Urothelium cell line (cell line): ENCODE measurements at regions not wholly inside any gene's neighbourhood (a gene's known extent, or its start where the extent isn't known, plus 50 kb on each side); places are given as distances from the start of the nearest gene placed in this dataset.

Experiments used
- DNase-seq: peaks from one replicate; pipeline ENCODE4 v3.0.0; 2011; ENCODE audit warnings: low spot score, mixed read lengths
- FAIRE-seq: peaks from 2 replicates; lab custom pipeline; 2011; peaks lifted over from hg19 to GRCh38; lab: Jason Lieb, UNC

DNA sequence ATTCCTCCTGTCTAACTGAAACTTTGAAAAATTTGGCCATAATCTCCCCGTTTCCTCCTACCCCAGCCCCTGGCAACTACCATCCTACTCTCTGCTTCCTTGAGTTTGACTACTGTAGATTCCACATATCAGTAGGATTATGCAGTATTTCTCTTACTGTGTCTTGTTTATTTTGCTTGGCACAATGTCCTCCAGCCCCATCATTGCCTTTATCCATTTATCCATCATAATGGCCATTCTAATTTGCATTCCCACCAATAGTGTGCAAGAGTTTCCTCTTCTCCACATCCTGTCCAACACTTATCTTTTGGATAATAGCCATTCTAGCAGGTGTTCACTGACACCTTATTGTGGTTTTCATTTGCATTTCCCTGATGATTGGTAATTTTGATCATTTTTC is 202.3 kb downstream of the THBS2 start:
- FAIRE-seq (no peak), DNase-seq (no peak)

DNA sequence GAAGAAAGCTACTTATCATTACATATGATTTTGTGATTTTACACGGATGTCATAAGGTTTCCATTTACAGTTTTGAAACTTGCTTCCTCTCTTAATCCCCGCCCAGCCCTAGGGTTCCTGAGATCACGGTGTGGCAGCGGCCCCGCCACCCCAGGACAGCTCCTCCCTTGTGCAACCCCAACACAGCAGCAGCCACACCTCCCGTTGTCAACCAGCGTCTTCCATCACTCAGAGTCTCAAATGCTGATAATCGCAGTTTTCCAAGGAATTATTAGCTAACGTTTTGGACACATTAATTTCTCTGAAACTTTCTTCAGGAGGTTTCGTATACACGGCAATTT is 204.8 kb downstream of the THBS2 start:
- FAIRE-seq: no peak
- DNase-seq: no peak

DNA sequence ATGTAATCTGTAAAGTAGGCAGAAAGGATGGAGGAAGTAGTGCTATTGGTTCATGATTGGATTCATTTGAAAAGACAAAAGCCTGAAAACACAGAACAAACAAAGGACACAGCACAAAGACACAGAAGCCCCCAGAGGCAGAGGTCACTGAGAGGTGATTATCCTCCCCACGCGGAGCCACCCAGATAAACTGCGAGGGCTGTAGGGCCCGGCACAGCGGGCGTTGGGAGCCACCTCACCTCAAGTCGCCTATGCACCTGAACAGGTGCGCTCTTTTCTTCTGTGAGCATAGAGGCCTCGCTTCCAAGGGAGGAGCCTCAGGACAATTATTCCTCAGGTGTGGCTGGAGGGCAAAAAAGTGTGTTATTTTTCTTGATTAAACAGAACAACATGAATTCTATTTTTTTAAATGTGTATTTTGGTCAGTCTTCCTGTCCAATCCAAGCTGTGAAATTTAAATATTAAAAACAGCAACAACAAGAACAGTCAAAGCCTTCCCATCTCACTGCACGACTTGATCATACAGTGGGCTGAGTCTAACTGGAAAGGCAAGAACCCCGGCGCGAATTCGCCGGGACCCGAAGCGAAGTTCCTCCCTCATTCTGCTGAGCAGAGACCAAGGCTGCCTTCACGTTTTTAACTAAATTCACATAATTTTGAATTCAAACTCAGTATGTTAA is 205.3 kb downstream of the THBS2 start:
- FAIRE-seq (no peak), DNase-seq (no peak)

DNA sequence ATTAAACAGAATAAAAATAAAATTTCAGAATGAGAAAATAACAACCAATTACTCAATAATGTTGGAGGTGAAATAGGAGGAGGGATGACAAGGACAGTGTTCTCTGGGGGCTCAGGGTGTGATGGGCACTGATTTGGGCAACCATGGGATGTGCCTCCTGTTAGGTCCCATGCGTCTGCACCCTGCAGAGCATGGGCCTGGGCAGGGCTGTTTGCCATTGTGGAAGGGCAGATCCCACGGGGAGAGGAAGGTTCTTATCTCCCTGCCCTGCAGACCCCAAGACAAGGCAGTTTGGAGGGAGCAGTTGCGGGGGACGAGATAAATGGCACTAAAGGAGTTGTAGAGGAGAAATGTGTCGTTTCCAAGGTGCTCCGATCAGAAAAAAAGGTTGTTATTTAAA is 206.3 kb downstream of the THBS2 start:
- DNase-seq (no peak), FAIRE-seq (no peak)

DNA sequence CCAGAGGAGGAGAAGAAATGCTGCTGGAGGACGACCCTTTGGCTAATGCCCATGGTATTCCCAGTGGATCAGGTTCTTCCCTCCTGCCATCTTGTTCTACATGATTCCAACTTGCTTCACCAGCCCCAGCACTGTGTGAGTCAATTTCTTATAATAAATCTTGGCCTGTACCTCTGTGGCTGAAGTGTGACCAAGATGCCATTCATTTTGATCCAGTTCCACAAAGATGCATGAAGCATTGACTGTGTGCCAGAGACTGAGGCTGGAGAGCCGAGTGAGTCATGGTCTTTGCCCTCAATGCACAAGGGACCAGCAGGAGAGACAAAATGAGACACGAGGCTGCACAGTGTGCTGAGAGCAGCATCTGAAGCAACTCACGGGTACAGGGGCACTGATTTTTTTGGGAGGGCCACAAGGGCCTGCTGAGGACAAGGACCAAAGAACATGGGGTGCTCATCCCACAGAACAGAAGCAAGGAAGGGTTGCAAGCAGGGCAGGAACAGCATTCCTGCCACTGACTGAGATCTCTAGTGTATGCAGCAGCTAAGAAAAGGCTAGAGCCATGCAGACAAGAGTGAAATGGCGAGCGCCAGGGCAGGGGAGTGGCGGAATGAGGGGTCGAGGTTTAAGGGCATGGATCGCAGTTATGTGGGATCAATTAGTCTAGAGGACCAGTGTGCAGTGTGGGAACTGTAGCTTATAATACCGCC is 207.0 kb downstream of the THBS2 start:
- DNase-seq: peak; percentile 71
- peak; percentile 48 for FAIRE-seq

DNA sequence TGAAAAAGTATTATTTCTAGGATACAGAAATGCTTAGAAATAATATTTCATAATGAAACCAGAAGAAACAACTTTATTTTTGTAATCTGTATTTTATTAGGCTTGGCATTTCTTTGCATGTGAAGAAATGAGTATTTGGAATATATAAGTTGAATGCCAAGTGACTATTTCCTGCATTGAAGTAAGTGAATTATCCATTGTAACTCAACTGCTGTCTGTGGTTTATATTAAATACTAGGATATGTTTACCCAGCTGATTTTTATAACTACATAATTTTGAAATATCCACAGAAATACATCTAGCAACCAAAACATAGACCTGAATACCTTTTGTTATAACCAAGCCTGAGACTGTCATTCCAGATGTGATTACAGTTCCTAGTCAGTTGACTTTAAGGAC is 207.6 kb downstream of the THBS2 start:
- DNase-seq: no peak
- no peak for FAIRE-seq

DNA sequence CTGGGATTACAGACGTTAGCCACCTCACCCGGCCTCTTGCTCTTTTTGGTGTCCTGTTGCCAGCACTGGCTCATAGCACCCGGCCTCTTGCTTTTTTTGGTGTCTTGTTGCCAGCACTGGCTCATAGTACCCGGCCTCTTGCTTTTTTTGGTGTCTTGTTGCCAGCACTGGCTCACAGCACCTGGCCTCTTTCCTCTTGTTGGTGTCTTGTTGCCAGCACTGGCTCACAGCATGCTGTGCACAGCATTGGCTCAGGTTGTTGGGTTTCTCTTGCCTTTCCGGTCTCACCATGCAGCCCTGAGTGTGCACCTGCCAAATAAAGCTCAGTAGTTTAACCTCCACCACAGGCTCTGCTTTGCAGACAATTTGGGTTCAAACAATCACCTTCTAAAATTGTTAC is 208.2 kb downstream of the THBS2 start:
- DNase-seq (no peak), FAIRE-seq (no peak)

DNA sequence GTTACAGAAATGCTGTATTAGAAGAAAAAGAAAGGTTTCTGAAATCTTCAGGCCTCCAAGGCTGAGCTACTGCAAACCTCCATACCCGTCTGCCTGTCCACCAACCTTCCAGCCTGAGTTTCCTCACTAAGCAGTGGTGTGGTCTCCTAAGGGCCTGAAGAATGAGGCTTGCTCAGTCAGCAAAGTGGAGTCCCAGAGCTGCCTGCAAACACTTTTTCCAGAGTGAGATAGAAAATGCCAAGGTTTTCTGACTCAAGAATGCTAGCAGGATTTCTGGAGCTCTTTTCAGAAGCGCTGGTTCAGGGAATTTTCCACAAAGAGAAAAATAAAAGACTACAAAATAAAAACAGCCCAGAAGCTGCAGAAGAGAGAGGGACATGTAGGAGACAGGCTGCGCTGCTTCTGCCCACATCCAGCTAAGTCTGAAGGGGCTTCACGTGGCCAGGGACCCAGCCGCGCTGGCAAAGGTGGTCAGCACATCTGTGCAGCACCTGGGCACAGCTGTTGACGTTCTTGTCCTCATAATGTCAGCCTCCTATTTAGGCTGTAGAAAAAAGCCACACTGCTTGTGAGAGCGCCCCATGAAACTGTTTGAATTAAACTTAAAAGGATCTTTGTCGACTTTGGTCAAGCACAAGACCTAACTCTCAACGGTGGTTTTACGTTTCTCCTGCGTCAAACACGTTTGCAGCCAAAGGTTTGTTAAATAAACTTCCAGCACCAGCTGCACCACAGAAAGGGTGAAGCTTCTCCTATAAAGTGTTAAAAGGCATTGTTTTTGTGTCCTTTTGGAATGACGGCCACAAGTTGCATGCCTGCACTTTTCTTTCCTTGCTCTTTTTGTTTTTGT is 209.0 kb downstream of the THBS2 start:
- no peak for FAIRE-seq
- no peak for DNase-seq

DNA sequence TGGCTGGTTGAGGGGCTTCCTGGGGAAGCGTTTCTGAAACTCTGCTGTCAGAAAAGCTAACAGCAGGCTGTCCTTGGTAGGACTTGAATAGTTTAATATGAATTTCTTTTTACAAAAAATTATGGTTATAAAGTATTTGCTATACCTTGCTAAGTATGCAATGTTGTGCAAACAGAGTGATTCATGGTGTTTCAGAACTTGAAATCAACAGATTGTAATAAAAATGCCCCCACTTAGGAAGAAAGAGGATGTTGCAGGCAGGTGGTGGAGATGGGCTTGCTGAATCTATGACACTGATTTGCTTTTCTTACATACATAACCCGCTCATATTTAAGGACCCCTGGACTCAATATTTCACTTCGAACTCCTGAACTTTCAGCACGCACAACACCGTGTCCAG is 211.6 kb downstream of the THBS2 start:
- no peak for FAIRE-seq
- DNase-seq: no peak

DNA sequence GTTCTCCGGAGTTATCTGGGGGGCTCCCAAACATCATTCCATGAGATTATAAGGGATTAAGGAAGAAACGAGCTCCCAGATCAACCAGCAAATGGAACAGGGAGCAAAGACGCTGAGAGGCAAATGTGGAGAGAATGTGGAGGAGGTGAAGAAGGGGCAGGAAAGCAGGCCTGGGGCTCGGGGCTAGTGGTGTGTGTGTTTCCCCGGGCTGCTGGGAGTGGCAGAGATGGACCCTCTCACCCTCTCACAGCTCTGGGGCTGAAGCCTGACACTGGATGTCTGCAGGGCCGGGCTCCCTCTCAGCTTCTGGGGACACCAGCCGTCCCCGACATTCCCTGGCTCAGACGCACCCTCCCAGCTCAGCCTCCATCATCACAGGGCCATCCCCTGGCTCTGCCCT is 212.6 kb downstream of the THBS2 start:
- DNase-seq: no peak
- no peak for FAIRE-seq

DNA sequence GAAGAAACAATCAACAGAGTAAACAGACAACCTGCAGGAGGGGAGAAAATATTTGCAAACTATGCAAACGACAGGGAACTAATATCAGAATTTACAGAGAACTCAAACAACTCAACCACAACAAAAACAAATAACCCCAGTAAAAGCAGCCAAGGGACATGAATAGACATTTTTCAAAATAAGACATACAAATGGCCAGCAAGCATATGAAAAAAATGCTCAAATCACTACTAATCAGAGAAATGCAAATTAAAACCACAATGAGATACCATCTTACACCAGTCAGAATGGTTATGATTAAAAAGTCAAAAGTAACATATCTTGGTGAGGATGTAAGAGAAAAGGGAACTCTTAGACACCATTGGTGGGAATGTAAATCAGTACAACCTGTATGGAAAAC is 215.0 kb downstream of the THBS2 start:
- no peak for FAIRE-seq
- DNase-seq: no peak

DNA sequence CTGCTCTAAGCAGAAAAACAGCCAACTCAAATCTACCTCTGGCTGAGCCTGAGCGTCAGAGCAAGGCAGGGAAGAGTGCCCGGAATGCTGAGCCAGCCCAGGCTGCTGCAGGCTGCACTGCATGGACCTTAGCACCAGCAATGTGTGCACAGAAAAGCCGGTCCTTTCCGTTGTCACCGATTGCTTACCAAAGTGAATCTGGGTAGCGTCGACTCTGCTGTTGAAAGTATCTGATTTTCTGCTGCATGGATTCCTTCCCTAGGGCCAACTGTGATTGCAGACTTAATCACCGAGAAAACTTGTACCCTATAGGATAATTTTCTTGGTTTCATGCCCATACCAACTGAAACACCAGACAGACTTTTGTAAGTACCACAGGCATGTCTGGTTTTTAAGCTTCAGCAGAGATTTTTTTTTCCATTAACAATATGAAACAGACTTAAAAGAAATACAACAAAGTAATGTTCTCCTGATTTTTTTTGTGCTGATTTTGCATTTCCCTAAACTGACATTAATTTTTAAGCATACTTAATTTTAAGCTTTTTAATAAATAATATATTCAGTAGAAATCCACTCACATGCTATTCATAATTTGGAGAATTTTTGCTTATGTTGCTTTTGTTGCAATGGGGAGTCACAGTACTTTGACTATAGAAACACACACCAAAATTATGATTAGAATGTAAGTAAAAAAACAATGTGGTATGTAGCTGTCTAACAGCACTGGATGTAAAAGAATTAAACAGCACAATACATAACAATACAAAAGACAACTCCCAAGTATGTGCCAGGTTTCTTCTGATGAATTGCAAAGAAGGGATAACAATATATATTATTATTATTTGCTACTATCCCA is 218.0 kb downstream of the THBS2 start:
- FAIRE-seq (no peak), DNase-seq (no peak)

DNA sequence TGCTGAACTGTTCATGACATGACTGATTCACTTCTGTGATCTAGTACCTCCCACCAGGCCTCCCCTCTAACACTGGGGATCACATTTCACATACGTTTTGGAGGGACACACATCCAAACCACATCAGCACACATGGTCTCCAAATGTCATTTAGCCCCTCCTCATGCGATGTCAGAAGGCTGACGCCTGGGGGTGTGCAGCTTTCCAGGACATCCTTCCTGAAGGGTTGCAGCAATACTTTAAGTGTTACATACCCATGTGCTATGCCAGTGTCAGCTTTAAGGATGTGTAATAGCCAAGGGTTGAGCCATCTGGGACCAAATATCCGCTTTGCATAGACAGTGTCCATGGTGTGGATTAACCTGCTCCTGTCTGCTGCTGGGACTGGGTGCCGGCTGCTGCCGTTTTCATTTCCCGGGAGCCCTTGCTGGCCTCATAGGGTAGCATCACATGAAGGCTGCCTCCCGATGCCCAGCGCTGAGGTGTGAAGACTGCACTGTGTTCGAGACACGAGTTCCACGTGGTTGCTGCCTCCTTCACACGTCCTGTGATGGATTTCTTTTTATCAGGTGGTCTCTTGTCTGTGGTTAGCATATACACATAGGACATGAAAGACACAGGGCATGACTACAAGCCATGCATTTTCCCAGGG is 219.0 kb downstream of the THBS2 start:
- no peak for DNase-seq
- no peak for FAIRE-seq

DNA sequence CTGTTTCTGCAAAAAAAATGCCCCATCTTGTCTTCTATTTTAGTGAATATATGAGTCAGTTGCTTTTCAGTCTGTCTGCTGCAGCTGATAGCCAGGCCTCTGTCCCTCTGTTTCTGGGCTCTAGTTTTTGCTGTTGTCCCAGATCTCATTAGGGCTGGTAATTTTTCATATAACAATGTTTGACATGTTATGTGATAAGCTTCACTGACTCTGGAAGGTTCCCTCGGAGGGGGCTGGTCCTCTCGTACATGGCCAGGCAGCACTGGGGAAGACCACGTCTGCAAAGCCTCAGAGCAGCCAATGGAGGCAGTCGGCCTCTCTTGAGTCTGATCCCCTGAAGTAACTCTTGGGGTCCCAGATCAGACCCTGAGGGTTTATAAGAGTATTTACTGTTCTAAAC is 223.8 kb downstream of the THBS2 start:
- DNase-seq: no peak
- no peak for FAIRE-seq

DNA sequence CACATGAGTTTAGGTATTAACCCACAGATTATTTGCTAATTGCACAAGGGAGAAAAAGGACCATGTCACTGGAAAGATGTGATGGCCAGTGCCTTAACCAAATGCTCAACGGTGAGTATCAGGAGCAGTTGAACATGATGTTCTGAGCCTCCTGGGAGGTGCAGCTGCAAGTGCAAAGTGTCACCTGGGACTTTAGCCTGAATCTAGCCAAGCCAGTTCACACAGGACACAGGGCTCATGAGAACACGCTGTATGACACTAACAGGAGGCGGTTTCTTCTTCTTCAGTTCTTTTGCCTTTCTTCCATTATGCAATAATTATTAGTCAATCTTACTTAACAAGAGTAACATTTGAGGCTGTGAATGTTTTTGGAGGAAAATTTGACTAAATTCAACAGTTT is 225.3 kb downstream of the THBS2 start:
- no peak for FAIRE-seq

DNA sequence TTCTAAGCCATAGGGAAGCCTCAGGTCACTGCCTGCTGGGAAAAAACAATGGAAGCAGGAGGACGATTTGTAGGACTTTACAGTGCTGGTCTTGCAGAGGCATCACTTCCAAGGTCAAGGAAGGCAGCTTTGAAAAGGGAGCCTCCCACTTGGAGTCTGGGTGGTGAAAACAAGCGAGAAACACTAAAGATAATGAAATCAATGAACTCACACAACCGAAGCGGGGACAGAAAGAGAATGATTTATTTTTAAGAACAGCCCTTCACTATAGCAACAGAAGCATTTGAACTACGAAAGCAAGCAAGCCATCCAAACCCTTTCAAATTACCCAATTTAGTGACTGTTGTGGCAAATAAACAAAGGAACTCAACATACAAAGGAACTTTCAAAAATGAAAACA is 227.5 kb downstream of the THBS2 start:
- DNase-seq (no peak), FAIRE-seq (no peak)

More for the DNA sequence above, 225.3 kb downstream of the THBS2 start:
- no peak for DNase-seq

DNA sequence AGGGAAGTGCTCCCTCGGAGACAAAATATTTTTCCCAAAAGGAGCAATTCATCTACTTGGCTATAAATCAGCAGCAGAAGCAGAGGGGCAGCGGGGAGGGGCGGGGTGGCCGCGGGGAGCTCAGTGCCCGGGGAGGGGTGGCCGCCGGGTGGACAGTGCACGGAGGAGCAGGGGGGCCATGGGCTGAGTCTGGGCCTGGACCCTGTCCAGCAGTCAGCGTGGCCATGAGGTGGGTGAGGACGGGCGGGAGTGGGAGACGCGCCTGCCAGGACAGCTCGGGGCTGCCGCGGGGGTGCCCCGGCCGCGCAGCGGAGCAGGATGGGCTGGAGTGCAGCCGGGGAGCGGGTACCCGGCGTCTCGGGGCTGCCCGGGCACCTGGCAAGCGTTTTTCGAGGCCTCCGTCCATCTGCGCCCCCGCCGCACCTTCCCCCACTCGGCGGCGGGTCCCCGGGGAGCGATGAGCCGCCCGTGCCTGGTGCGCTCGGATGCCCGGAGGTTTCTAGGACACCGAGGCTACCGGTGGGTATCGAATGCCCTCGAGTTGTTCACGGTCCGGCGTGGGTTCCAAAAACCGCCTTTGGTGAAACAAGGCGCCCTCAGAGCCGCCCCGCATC is 229.5 kb downstream of the THBS2 start:
- DNase-seq (no peak), FAIRE-seq (no peak)

DNA sequence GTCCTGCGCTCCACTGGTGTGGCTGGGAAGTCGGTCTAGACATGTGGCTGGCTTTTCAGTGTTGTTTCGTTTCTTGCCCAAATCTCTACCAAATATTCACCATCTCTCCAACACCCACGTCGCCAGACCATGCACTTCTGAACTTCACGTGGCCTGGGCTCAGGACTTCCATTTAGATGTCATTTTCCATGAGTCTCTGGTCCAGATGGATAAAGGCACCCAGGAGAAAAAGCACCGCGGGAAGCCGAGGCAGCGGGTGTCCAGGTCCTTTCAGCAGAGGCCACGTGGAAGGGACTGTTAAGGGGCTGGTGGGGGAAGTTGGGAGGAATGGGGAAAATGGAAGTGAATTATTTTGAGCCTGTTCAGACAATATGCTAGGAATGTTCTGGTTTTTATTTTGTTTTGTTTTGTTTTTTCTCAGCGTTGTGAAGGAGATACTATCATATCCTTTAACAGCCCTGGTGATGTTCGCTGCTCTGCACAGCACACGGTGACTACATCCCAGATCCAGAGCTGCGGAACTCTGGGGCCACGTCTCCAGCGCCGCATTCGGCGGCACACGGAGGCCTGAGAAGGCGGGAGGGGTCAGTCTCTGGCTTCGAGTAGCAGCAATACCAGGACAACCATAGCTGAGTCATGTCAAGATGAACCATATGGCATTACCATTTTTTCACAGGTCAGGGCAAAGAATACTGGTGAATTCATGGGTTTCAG is 230.3 kb downstream of the THBS2 start:
- FAIRE-seq: no peak

DNA sequence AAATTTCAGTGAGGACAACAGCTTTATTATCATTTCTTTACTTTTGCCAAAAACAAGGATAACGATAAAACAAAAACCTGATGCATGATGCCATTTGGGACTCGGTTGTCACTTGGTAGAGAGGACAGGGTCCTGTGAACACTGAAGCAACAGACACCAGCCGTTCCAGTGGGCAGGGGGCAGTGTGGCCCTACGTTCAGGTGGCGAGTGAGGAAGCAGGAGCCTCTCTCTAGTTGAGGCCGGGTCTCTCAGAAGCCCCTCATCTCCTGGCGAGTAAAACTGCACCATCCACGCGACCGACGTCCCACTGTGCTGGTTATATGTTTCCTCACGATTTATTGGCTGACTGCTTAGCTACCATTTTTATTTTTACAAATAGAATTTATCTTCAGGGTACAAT is 231.6 kb downstream of the THBS2 start:
- DNase-seq (no peak), FAIRE-seq (no peak)

More for the DNA sequence above, 230.3 kb downstream of the THBS2 start:
- DNase-seq: no peak
